ENCODE measurements at regions not wholly inside any gene's neighbourhood (a gene's known extent, or its start where the extent isn't known, plus 50 kb on each side); places are given as distances from the start of the nearest gene placed in this dataset.

DNA sequence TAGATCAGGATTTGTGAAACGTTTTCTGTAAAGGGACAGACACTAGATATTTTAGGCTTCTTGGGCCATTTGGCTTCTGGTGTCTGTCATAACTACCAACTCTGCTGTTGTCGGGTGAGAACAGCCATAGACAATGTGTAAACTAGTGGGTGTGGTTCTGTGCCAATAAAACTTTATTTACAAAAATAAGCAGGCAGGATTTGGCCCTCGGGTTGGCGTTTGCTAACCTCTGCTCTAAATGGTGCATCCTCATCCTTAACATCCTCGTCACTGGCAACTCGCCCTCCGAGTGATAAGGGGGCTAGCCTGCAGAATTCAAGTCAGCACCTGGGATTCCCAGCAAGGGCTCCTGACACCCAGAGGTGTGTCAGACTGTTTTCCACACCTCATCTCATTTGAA, 105.8 kb upstream of the MSX1 start:
- TF ChIP-seq, protein P1, sequence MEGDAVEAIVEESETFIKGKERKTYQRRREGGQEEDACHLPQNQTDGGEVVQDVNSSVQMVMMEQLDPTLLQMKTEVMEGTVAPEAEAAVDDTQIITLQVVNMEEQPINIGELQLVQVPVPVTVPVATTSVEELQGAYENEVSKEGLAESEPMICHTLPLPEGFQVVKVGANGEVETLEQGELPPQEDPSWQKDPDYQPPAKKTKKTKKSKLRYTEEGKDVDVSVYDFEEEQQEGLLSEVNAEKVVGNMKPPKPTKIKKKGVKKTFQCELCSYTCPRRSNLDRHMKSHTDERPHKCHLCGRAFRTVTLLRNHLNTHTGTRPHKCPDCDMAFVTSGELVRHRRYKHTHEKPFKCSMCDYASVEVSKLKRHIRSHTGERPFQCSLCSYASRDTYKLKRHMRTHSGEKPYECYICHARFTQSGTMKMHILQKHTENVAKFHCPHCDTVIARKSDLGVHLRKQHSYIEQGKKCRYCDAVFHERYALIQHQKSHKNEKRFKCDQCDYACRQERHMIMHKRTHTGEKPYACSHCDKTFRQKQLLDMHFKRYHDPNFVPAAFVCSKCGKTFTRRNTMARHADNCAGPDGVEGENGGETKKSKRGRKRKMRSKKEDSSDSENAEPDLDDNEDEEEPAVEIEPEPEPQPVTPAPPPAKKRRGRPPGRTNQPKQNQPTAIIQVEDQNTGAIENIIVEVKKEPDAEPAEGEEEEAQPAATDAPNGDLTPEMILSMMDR (IDR thresholded peaks at IDR 0.05): no peak
- TF ChIP-seq POLR2A (IDR thresholded peaks at IDR 0.05): no peak
- ATAC-seq: no peak

DNA sequence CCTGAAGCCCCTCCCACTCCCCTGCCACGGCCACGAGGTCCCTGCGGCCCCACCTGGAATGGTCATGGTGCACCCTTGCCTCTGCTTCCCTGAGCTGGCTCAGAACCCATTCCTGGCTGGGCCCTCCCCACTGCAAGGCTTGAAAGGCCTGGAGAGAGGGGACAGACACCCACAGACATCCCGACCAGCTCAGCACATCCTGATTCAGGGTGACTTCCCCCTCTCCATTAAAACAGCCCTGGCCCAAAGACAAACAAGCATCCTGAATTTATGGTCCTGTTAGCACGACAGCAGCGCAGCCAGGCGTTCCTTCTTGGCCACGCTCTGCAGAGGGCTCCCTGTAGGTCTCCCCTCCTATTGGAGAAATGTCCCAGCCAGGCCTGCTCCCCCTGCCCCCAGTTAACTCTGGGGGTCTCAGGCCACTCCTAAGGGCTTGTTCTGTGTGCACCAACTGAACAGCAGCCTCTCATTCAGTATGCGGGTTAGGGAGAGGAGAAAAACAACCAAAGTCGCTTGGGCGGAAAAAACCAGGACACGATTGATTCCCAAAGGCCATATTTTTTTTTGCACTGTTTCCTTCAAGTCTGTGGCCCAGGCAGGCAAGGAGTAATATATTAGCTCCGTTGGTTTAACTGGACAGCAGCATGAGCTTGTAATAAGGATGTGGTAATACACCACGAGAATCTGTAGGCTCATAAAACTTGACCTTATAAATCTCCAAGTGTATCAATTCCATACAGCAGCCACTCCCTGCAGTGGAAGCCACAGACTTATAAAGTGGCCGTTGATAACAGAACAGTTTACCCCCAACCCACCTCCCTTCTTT, 106.7 kb upstream of the MSX1 start:
- H3K27ac ChIP-seq: no peak overlapping the region
- DNase-seq (no peak), ATAC-seq (no peak)
- TF ChIP-seq, protein P1 (IDR thresholded peaks at IDR 0.05): no peak
- TF ChIP-seq POLR2A (IDR thresholded peaks at IDR 0.05): no peak
- 45 to 74% methylated on average over 11 to 15 of the region's 15 CpGs for WGBS, 2 donors
- H3K4me1 ChIP-seq: no peaks in the 10 kb centered on the region
- no peaks in the 10 kb centered on the region for H3K9me3 ChIP-seq
- no peaks in the 10 kb centered on the region for H3K27me3 ChIP-seq
- no peak overlapping the region for H3K4me3 ChIP-seq
- no peaks in the 10 kb centered on the region for H3K36me3 ChIP-seq (replicated peaks in 1 of 2; ENCODE audit: insufficient read depth in 1 of 2, low read depth in 2 of 2)
- intact Hi-C loops (cut with DNase I): no loop called here

More for the DNA sequence above, 105.8 kb upstream of the MSX1 start:
- intact Hi-C loops (cut with DNase I): no loop called here
- H3K9me3 ChIP-seq: no peaks in the 10 kb centered on the region
- H3K4me3 ChIP-seq: no peak overlapping the region
- H3K27ac ChIP-seq: no peak overlapping the region
- no peaks in the 10 kb centered on the region for H3K27me3 ChIP-seq
- no peak for DNase-seq
- H3K4me1 ChIP-seq: no peaks in the 10 kb centered on the region
- 54 to 57% methylated on average over 2 to 7 of the region's 7 CpGs for WGBS, 2 donors
- H3K36me3 ChIP-seq (replicated peaks in 1 of 2; ENCODE audit: insufficient read depth in 1 of 2, low read depth in 2 of 2): no peaks in the 10 kb centered on the region

DNA sequence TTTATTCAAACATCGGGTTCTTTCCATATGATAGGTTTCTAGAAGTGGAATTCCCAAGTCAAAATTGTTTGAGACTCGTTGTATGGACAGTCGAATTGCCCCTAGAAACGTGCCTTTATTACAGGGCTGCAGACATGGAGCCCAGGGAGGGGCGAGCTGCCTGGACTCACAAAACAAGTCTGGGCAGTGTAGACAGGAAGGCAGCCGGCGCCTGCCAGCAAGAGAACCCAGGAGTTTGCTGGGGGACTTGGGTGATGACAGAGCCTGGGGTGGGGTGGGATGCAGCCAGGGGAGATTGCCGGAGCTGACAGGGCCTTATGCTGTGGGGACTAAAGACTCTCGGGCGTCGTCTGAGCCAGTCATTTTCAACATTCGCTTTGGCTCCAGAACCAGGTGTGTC, 107.4 kb upstream of the MSX1 start:
- intact Hi-C loops (cut with DNase I): no loop called here
- no peak overlapping the region for H3K4me3 ChIP-seq
- TF ChIP-seq, protein P1 (IDR thresholded peaks at IDR 0.05): no peak
- no peak for TF ChIP-seq POLR2A (IDR thresholded peaks at IDR 0.05)
- H3K9me3 ChIP-seq: no peaks in the 10 kb centered on the region
- DNase-seq: no peak
- ATAC-seq: no peak
- WGBS, 2 donors: 56 to 64% methylated on average over 12 of the region's 12 CpGs
- no peaks in the 10 kb centered on the region for H3K27me3 ChIP-seq
- H3K4me1 ChIP-seq: no peaks in the 10 kb centered on the region
- H3K36me3 ChIP-seq (replicated peaks in 1 of 2; ENCODE audit: insufficient read depth in 1 of 2, low read depth in 2 of 2): no peaks in the 10 kb centered on the region
- no peak overlapping the region for H3K27ac ChIP-seq

DNA sequence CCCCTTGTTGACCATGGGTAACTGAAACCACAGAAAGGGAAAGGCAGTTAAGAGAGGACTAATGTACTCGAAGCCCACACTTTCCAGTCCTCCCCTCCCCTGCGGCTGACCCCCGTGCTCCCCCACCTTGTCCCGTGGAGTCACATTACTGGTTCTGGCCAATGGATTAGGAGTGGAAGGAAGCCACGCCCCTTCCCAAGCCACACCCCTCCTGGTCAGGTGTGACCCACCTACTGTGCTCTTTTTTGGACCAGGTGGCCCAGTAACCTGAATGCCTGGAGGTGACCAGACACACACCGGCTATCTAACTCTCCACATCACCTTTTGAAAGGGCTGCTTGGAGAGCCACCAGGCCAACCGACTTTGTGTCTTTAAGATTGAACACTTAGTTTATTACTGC, 109.3 kb upstream of the MSX1 start:
- H3K36me3 ChIP-seq (replicated peaks in 1 of 2; ENCODE audit: insufficient read depth in 1 of 2, low read depth in 2 of 2): no peaks in the 10 kb centered on the region
- no peak overlapping the region for H3K27ac ChIP-seq
- intact Hi-C loops (cut with DNase I): no loop called here
- H3K27me3 ChIP-seq: no peaks in the 10 kb centered on the region
- 55 to 68% methylated on average over 7 of the region's 7 CpGs for WGBS, 2 donors
- ATAC-seq (no peak), DNase-seq (no peak)
- no peak overlapping the region for H3K4me3 ChIP-seq
- H3K4me1 ChIP-seq: no peaks in the 10 kb centered on the region
- peaks cover 0 to 9% (median 0%) of the 10 kb centered on the region in 3 donors for H3K9me3 ChIP-seq
- no peak for TF ChIP-seq POLR2A (IDR thresholded peaks at IDR 0.05)
- TF ChIP-seq, protein P1 (IDR thresholded peaks at IDR 0.05): no peak

DNA sequence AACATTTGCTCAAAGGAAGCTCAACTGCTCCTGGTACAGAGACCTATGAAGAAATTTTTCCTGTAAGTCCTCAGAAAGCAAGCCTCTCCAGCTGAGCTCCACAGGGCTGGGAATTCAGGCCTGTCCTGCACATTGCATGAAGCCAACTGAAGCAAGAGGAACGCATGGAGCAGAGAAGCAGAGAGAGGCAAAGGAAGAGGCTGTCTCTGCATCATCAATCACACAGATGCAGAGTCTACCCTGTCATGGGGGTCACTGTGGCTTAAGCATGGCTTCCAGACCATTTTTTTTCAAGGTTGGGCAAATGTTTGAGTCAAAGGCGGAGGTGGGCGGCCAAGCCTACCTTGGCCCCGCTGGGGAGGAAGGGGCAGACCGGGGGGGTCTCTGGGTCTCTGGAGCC, 110.3 kb upstream of the MSX1 start:
- ATAC-seq (no peak), DNase-seq (no peak)
- intact Hi-C loops (cut with DNase I): no loop called here
- Histone ChIP-seq H3K36me3 (replicated peaks in 1 of 2; ENCODE audit: insufficient read depth in 1 of 2, low read depth in 2 of 2) (no peaks in the 10 kb centered on the region), H3K9me3 (peaks cover 0 to 9% (median 0%) of the 10 kb centered on the region in 3 donors), H3K27ac (no peak overlapping the region), H3K4me1 (no peaks in the 10 kb centered on the region), H3K4me3 (no peak overlapping the region), H3K27me3 (no peaks in the 10 kb centered on the region)
- TF ChIP-seq, protein P1 (IDR thresholded peaks at IDR 0.05): no peak
- TF ChIP-seq POLR2A (IDR thresholded peaks at IDR 0.05): no peak
- 77 to 88% methylated on average over 5 of the region's 5 CpGs for WGBS, 2 donors

Data from body of pancreas (tissue), 4 donors.